Neural progenitor cell (in vitro differentiated cells): ENCODE measurements at regions not wholly inside any gene's neighbourhood (a gene's known extent, or its start where the extent isn't known, plus 50 kb on each side); places are given as distances from the start of the nearest gene placed in this dataset.

ENCODE experiments used
- EZH2 ChIP-seq: fragments of 200-600 bp; sonication (generic); IDR thresholded peaks from 2 replicates; pipeline ENCODE4 v1.6.1; 2017; ENCODE audit warnings: antibody characterized with exemption, mild to moderate bottlenecking, moderate library complexity
- TF ChIP-seq, protein P1 (sequence below): fragments of 200-600 bp; sonication (generic); IDR thresholded peaks from 2 replicates; pipeline ENCODE4 v1.5.1; 2017; ENCODE audit warnings: antibody characterized with exemption, mild to moderate bottlenecking

GRCh38 chr5:89269721-89270120 lies 386.7 kb upstream of the MEF2C start:
- no peak for TF ChIP-seq EZH2
- TF ChIP-seq, protein P1, sequence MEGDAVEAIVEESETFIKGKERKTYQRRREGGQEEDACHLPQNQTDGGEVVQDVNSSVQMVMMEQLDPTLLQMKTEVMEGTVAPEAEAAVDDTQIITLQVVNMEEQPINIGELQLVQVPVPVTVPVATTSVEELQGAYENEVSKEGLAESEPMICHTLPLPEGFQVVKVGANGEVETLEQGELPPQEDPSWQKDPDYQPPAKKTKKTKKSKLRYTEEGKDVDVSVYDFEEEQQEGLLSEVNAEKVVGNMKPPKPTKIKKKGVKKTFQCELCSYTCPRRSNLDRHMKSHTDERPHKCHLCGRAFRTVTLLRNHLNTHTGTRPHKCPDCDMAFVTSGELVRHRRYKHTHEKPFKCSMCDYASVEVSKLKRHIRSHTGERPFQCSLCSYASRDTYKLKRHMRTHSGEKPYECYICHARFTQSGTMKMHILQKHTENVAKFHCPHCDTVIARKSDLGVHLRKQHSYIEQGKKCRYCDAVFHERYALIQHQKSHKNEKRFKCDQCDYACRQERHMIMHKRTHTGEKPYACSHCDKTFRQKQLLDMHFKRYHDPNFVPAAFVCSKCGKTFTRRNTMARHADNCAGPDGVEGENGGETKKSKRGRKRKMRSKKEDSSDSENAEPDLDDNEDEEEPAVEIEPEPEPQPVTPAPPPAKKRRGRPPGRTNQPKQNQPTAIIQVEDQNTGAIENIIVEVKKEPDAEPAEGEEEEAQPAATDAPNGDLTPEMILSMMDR, result no peak
